NCI-H1930 (cell line): ENCODE measurements at regions not wholly inside any gene's neighbourhood (a gene's known extent, or its start where the extent isn't known, plus 50 kb on each side); places are given as distances from the start of the nearest gene placed in this dataset.

Experiments used
- DNase-seq, 2 experiments: peaks; one replicate each; lab custom pipeline; 2025; lab: John Stamatoyannopoulos, UW

DNA sequence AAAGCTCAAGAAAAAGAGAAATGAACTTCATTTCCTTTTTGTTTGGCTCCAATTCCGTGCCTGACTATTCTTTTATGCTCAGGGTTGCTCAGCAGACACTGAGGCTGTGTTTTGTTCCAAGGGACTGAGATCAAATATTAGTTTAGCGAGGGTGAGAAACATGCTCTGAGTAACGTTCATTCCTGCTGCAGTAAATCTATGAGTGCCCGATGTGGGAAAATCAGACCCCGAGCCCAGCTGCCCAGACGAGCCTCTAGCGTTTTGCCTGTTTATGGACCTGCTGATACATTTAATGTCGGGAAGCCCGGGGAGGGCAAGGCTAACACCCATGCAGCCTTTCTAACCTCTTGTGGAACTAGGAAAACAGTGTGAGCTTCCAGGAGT, 119.2 kb downstream of the VAPA start:
- DNase-seq: no peak

DNA sequence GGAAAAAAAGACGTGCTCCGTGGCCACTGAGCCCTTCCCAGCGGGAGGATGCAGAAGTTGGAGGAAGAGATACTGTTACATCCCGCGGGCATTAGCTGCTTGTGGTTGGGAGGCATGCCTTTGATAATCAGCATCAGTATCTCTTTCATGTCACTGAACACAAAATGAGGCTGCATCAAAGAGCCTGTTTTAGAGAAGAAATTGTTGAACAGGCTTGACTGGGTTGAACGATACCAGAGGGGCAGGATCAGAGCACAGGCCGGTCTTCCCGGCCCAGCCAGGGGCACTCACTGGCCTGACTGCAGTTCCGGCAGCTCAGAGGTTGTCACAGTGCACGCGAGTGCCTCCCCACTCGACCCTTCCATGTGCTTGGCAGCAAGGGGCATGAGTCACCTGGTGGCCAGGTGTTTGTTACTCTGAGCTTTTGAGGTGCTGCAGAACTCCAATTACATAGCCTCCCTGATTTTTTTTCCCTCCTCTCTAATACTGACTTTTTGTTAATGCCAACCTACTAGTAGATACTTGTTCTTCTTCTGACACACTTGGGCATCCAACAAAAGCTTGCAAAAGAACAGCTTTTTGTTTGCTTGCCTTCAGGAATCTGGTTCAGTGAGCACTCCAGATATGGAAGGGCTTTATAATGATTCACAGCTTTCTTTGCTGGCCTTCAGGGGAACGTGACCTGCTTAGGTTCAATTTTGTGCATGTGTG, 121.6 kb downstream of the VAPA start:
- DNase-seq: no peak

DNA sequence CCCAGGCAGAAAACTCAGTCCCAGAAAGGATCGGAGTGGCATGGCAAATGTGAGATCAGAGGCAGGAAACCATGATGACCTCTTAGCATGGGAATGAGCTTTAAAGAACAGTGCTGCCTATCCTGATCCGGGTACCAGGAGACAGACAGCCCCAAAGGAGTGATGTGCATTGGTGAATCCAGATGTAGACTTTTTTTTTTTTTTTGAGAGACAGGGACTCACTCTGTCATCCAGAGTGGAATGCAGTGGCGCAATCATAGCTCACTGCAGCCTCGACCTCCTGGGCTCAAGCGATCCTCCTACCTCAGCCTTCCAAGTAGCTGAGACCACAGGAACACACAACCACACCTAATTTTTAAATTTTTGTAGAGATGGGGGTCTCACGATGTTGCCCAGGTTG, 122.7 kb downstream of the VAPA start:
- no peak for DNase-seq

DNA sequence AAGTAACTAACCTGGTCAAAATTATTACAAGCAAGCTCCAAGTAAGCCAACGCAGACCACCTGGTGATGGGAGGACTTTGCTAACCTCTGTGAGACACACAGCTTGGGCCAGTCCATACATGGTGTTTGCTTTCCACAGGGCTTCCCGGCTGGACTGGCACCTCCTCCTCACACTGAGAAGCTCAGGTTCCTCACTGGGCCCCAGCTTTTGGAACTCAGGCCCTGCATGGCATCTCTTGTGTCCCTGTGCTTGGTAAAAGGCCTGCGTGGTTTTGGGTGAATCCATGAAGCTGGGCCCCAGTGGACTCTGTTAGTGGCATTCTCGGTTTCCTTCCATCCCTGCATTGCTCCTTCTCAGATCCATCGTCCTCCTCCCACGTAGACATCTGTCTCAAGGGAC, 123.4 kb downstream of the VAPA start:
- no peak for DNase-seq

DNA sequence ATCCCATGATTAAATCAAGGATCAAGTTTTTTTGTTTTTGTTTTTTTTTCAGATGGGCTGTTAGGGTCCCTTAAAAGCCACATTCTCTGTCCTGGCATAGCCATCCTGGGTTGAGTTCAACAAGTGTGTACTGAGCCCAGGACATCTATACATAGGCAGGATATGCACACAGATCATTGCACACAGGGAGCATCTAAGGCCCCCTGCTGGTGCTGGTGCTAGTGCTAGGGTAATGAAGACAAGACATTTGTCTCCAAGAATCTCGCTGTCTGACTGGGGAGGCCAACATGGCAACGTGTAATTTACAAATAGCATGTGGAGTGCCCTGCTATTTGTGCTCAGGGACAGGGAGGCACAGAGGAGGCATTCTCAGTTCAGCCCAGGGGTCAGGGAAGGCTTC, 124.5 kb downstream of the VAPA start:
- no peak for DNase-seq

DNA sequence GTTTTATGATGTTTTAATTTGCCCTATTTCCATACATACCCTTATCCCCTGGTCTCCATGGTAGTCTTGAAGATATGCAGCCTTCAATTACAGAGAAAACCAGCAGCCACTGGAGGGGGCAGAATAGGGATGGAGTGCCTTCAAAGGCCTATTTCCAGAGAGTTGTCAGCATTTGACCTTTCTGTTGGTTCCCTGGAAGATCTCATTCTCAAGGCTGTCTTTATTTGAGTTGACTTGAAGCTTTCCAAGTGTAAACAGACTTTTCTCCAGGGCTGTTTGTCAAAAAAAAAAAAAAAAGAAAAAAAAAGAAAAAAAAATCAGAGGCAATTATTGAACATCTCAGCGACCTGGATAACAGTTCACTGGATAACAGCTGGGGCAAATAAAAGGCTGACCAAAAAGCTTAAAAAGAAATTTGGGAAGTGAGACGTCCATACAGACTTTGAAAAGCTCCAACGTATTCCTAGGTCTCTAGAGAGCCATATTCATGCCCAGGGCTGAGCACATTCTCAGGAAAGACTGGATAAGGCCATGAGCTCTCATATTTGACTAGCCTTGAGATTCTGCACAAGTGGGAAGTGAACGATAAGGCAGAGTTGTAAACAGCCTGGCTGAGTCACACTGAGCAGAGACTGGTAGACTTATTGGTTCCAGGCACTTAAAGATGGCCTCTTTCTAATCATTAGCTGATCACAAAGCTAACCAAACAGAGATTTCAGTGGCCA, 126.6 kb downstream of the VAPA start:
- no peak for DNase-seq

DNA sequence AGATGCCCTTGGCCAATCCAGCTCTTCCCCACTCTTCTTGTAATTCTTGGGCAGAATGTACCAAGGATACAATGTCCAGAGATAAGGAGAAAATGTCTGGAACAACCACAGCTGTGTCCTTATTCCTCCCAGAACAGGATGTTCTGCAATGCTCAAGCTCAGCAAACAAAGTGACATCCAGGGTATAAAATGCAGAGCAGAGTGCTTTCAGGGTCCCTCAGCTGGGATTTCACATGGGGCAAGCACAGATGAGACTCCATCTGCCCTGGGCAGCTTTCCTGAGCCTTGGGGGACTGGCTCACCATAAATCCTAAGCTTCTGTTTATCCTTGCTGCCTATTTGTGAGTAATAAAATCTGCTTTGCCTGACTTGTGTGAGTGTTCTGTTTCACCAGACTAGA, 127.4 kb downstream of the VAPA start:
- no peak for DNase-seq

DNA sequence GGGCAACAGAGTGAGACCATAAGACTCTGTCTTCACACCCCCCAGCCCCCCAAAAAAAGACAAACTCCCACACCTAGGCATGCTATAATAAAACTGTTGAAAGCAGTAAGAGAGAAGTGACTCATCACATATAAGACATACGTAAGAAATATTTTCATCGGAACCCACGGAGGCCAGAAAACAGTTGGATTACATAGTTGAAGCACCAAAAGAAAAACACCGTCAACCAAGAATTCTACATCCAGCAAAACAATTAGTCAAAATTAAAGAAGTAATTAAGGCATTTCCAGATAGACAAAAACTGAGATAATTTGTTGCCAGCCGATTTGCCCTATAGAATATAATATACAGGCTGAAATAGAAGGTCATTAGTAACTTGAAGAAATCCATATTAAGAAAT, 128.7 kb downstream of the VAPA start:
- DNase-seq: no peak

DNA sequence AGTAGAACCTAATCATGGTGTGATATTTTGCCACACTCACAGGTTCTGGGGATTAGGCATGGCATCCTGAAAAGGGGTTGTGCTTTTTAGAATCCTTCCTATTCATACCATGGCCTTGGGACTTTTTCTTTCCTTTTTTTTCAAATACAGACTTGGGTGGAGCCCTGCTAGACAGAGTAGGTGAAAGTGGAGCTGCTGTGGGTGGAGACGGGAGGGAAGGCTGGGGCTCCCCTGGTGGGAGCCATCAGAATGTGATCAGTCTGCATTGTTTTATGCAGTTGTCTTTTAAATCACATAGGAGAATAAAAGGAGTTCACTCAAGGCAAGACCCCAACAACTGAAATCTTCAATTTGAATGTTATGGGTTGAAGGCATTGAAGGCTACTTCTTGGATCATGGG, 130.2 kb downstream of the VAPA start:
- DNase-seq: no peak

DNA sequence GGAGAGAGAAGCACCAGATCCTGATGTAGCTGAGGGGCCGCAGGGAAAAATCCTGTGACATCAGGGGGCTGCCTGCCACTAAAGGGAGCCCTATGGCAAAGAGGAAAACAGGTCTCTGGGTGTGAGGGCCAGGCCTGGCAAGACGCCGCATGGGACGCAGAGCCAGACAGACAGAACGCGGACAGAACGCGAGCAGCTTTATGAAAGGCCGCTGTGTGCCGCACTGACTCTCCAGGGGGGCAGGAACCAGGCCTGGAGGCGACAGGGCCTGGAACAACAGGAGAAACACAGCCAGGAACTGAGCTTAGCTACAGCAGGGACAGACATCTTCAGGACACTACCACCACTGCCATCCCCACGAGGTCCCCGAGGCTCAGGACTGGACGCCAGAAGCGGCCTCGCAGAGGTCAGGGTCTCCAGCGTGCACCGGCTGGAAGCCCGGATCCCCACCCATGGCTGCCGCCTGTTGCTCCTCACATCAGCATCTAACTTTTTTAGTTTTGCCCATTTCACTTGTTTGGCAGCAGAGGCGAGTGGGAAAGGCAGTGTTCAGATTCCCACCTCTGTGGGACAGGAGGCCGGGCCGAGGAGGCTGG, 131.6 kb downstream of the VAPA start:
- no peak for DNase-seq

DNA sequence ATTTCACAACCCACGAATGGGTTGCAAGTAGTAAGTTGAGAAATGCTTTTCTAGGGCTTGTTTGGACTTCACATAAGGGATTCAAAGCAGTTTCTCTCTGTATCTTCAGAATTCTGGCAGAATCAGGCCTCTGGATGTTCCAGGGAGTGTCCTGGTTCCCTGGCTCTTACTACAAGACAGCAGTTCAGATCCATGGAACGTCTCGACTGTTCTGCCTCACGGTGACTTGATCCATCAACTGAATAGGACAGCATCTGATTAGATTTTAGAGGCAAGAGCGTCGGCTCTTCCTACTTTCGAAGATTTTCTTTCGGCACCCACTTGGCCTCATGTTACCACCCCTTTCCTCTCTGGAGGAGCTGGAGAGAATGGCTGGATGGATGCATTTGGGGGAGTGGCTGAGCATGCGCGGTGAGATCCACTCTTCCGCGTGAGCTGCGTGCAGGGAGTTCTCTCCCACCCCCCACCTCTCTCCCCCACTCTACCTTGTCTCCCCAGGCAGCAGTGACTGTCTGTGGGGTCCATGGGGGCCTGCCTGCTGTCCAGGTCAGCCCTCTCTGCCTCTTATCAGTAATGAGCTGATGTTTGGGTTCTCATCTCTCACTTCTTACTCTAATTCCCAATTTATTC, 132.5 kb downstream of the VAPA start:
- no peak for DNase-seq

DNA sequence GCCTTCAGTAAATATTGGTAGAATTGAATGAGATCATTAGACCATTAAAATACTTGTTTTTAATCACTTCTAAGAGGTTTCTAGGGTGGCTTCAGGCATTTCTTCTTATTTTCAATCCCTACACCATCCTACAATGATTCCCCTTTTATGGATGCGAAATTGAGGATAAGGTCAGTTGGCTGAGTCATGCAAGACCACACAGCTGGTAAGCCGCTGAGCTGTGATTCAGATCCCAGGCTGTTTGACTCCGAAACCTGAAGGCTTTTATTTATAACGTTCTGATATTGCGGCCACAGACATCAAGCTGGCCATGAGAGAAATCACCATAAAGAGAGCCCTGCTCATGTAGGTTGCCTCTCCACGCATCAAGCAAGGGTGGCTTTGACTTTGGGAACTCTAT, 133.4 kb downstream of the VAPA start:
- no peak for DNase-seq

DNA sequence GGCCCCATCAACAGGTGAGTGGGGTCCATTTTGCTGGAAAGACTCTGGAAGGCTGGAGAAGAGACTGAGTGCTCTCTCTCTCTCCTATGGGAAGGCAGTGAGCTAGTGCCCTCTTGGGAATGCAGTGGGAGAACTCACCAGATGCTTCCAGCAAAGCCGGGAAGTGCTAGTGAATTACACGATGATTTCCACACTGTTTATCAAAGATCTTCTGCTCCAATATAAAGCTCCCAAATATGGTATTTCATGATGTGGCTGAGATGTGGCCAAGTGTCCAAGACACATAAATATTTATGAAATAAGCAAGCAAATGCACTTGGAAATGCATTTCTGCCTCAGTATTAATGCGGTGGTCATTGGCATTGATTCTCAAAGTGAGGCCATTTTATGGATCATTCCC, 135.9 kb downstream of the VAPA start:
- DNase-seq: no peak

DNA sequence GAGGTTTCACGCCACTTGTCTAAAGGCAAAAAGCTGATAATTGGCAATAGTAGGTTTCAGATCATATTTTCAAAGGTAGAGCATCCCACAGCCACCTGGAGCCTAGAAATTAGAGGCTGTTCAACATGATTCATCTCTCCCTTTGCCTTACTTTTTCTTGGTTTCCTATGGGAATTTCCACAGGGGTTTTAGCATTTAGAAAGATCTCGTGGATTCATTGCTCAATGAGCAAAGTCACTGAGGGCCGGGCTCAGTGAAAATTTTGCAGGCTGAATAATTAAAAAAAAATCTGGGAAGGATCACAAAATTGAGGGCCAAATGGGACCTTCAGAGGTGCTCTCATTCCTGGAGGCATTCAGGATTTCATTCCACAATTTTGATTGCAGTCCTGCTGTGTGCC, 137.1 kb downstream of the VAPA start:
- DNase-seq: no peak

DNA sequence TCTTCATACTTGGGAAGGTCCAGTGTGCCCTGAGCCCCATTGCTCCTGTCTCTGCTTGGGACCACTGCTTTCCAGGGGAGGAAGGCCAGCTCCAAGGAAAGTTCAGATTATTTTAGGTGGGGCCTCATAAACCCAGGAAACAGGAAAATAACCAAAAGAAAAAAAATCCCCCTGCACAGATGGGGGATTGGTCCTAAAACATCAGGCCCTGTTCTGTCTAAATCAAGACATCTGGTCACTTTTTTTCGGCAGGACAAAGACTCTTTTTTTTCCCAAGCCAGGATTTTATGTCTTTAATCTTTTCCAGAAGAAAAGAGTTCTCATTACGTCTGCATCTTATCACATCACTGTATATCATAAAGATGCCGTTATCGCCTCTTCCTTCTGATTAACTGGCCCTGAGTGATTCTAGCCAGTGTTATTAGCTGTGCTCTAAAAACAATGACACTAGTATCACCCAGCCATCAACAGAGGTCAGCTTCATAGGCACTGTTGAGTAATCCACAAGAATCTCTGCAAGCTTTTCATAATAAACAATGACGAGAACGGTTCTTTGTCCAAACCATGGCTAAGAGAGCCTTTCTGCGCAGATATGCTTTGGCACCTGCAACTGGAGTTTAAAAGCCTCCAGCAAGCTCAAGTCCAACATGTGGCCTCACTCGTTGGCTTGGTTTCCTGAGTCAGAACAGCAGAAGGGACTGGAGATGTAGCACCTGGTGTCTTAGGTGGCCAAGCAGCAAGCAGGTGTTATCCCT, 138.2 kb downstream of the VAPA start:
- DNase-seq: no peak

DNA sequence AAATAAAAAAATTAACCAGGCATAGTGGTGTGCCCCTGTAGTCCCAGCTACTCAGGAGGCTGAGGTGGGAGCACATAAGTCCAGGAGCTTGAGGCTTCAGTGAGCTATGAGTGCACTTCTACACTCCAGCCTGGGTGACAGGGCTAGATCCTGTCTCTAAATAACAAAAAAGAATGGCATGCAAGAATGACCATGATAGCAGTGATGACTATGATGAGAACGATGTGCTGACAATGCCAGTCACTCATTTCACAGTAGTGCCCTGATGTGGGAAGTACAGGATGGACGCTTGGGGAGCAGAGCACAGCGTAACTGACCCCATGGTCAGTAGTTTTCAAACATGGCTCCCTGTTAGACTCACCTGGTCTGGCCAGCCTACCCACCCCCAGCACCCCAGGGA, 139.1 kb downstream of the VAPA start:
- DNase-seq: no peak

DNA sequence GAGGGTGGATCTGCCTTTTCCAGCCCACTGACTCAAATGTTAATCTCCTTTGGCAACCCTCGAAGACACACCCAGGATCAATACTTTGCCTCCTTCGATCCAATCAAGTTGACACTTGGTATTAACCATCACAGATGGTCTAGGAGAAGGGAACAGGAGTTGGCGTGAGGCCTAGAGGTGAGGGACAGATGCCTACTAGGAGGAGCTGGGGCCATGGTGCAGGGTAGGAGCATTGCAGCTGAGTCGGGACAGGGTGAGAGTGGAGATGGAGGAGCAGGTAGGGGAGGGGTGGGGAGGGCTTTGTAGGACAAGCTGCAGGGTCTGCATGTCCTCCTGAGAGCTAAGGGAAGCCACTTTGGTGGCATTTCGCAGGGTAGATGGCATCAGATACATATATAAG, 140.0 kb downstream of the VAPA start:
- no peak for DNase-seq

DNA sequence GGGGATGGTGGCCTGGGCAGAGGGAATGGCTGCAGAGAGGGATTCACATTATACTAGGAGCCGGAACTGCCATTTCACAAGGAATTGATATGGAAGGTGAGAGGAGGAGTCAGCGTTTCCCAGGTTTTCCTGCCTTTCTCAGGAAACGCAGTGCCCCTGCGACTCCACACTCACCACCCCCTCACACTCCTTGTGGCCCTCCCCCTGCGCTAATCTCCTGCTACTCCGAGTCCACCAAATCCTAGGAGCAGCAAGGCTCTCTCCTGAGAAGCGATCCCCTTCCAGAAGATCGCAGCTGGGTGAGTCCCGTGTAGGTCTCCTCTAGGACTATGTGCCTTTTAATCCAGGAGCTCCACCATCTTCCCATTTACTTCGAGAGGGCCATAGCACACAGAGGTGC, 140.6 kb downstream of the VAPA start:
- no peak for DNase-seq

DNA sequence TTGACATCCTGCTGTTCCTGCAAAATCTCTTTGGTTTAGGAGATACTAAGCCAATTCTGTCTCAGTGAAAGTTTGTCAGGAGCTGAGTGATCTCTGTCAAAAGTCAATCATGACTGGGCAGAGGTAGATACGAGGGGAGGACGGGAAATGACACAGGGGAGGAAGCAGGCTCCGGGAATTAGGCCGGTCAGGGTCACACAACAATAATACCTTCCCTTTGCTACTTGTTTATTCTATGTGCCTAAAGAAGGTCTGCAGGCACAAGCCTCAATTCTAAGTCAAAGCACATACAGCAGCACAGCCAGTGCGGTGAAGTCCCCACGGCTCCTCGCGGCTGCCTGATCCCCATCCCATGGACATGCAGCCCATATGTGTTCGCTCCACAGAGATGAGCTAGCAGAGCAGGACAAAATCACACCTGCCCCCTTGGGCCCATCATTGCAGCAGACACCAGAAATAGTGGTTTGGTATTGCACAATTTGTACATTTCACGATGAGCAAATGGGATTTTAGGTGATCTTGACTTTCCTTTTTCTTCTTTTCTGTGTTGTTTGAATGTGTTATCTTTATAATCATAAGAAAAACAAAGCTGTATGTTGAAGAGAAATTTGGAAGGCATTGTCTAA, 141.4 kb downstream of the VAPA start:
- DNase-seq: no peak

DNA sequence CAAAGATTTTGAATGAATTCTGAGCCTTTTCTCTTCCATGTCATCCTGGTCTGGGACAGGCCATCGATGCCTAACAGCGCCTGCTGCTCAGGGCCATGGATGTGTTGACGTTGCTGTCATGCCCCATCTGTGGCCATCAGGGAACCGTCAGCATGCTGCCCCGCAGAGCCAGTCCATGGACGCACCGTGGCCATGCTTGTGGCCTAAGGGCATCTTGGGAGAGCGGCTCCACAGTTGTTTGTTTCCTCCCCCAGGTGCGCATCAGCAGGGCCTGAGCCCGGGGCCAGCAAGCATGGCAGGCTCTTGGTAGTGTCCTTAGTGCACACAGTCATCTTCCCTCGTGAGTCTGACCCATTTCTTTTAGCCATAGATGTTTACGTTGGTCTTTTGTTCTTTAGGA, 142.7 kb downstream of the VAPA start:
- DNase-seq: no peak

DNA sequence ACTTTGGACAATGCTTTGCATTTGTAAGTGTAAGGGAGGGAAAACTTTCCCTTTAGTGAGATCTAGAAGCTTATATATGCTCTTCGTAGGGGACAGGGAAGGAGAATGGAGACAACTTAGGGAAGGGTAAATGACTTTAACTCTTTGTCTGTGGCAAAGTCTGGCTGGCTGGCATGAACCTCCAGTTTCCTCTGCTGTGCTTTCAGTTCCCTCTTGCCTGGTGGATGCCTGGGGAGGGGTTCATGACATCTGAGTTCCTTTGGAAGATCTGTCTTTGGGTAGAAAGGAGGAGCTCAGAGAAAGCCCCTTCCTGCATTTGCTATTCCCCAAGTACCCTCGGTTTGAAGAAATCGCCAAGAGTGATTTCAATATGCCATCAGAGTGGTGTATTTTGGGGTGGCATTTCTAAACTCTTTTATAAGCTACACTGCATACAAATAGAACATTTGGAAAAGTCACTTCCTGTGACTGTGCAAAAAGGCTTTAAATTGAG, 143.6 kb downstream of the VAPA start:
- no peak for DNase-seq
